HepG2 (cell line): ENCODE measurements at regions not wholly inside any gene's neighbourhood (a gene's known extent, or its start where the extent isn't known, plus 50 kb on each side); places are given as distances from the start of the nearest gene placed in this dataset.

Experiments used
- ATAC-seq: fragments of 200-7000 bp; cut with Tn5 transposase; 3 replicates; pipeline ENCODE4 v1.9.1; 2020; ENCODE audit warnings: mild to moderate bottlenecking, moderate library complexity
- BruUV-seq: library from RNA; stranded (reverse); fragments of 400-500 nt; replicated peaks from 2 replicates; lab custom pipeline; 2021; lab: Mats Ljungman, UMichigan
- CTCF ChIA-PET: fragments of 300-600 bp; formaldehyde crosslinking; extraction: SDS; loops from one replicate; lab custom pipeline; 2021; ENCODE audit warnings: low total read pairs, inconsistent platforms, low intra/inter-chr PET ratio; lab: Yijun Ruan, JAX
- POLR2A ChIA-PET: fragments of 350-600 bp; sonication (Branson Sonifier 250); formaldehyde crosslinking; loops from one replicate; lab custom pipeline; 2020; ENCODE audit warnings: antibody characterized with exemption, inconsistent platforms; lab: Yijun Ruan, JAX
- DNase-seq: peaks from one replicate; pipeline ENCODE4 v3.0.0-alpha.2; 2015; ENCODE audit warnings: low spot score
- FAIRE-seq: peaks from 3 replicates; lab custom pipeline; 2011; peaks lifted over from hg19 to GRCh38; lab: Jason Lieb, UNC
- H2AFZ ChIP-seq: one replicate; pipeline ENCODE4 v1.6.1; 2011; ENCODE audit warnings: low read length, inconsistent platforms
- H3K27ac ChIP-seq: fragments of 300-600 bp; 3 replicates; pipeline ENCODE4 v1.8.0; 2011; ENCODE audit warnings: mixed run types, mild to moderate bottlenecking, mixed read lengths, low read length, inconsistent platforms; ENCODE audit not compliant: insufficient read depth; ENCODE audit errors: extremely low read length
- H3K27me3 ChIP-seq, 2 experiments: fragments of 200-600 bp in 1 of 2; 2 replicates in 1 of 2; 3 replicates in 1 of 2; pipeline versions ENCODE4 v1.6.0 to v1.8.0; 2011; ENCODE audit warnings: low read length in 2 of 2, mild to moderate bottlenecking in 2 of 2, moderate library complexity in 2 of 2, inconsistent platforms in 1 of 2; ENCODE audit not compliant: insufficient read depth in 2 of 2, control insufficient read depth in 1 of 2
- H3K36me3 ChIP-seq, 2 experiments: fragments of 200-600 bp in 1 of 2; replicated peaks in 1 of 2; 2 replicates in 1 of 2; 3 replicates in 1 of 2; pipeline versions ENCODE4 v1.5.1 to v1.8.0; 2011; ENCODE audit warnings: low read length in 2 of 2, inconsistent platforms in 1 of 2; ENCODE audit not compliant: insufficient read depth in 2 of 2, control insufficient read depth in 1 of 2
- H3K4me1 ChIP-seq: 2 replicates; pipeline ENCODE4 v1.5.1; 2012; ENCODE audit warnings: low read length, inconsistent platforms; ENCODE audit not compliant: insufficient read depth
- H3K4me2 ChIP-seq: 2 replicates; pipeline ENCODE4 v1.6.0; 2011; ENCODE audit warnings: low read depth, low read length, inconsistent platforms
- H3K4me3 ChIP-seq, 3 experiments: fragments of 200-600 bp in 1 of 3; sonication (generic), shearing (Covaris generic) in 1 of 3; replicated peaks in 1 of 3; 2 replicates each; pipeline ENCODE4 v1.5.1; 2011 to 2016; ENCODE audit warnings: low read length in 3 of 3, inconsistent platforms in 2 of 3, low read depth in 2 of 3, mild to moderate bottlenecking in 2 of 3, control low read depth in 1 of 3, mixed read lengths in 1 of 3; ENCODE audit not compliant: insufficient read depth in 1 of 3
- H3K79me2 ChIP-seq: one replicate; pipeline ENCODE4 v1.6.1; 2011; ENCODE audit warnings: low read length, inconsistent platforms; ENCODE audit not compliant: insufficient read depth
- H3K9ac ChIP-seq: 2 replicates; pipeline ENCODE4 v1.6.0; 2011; ENCODE audit warnings: mild to moderate bottlenecking, low read depth, low read length, inconsistent platforms; ENCODE audit not compliant: insufficient read depth
- H3K9me3 ChIP-seq: 2 replicates; pipeline ENCODE4 v1.5.1; 2012; ENCODE audit warnings: mild to moderate bottlenecking, low read length
- H4K20me1 ChIP-seq: 2 replicates; pipeline ENCODE4 v1.6.0; 2011; ENCODE audit warnings: inconsistent platforms, mild to moderate bottlenecking, low read length, moderate library complexity; ENCODE audit not compliant: insufficient read depth
- CEBPB ChIP-seq: IDR thresholded peaks from 2 replicates; pipeline ENCODE4 v1.6.1; 2011; ENCODE audit warnings: low read depth, low read length, improper control_type of control experiment, borderline replicate concordance
- EP300 ChIP-seq, 3 experiments: sonication (generic) in 1 of 3; formaldehyde crosslinking in 1 of 3; IDR thresholded peaks; 2 replicates each; pipeline versions ENCODE4 v1.5.1 to v1.6.1; 2011 to 2020; ENCODE audit warnings: low read depth in 2 of 3, low read length in 2 of 3, borderline replicate concordance in 1 of 3, improper control_type of control experiment in 1 of 3, mild to moderate bottlenecking in 1 of 3, missing genetic modification reagents in 1 of 3, moderate library complexity in 1 of 3
- MIXL1 ChIP-seq: IDR thresholded peaks from 2 replicates; pipeline ENCODE4 v1.6.1; 2016
- PHF20 ChIP-seq: sonication (generic); formaldehyde crosslinking; IDR thresholded peaks from 2 replicates; pipeline ENCODE4 v1.5.0; 2020; ENCODE audit warnings: mild to moderate bottlenecking, missing genetic modification reagents
- SKI ChIP-seq: fragments of 450-650 bp; IDR thresholded peaks from one replicate; pipeline ENCODE4 v1.6.1; 2018; ENCODE audit warnings: mild to moderate bottlenecking; ENCODE audit not compliant: partially characterized antibody
- SRY ChIP-seq: sonication (generic); formaldehyde crosslinking; IDR thresholded peaks from 2 replicates; pipeline ENCODE4 v1.8.0; 2022; ENCODE audit warnings: mild to moderate bottlenecking, missing genetic modification reagents
- TOE1 ChIP-seq: sonication (generic); formaldehyde crosslinking; IDR thresholded peaks from 2 replicates; pipeline ENCODE4 v1.4.0; 2020; ENCODE audit warnings: mild to moderate bottlenecking, missing genetic modification reagents
- ZGPAT ChIP-seq: IDR thresholded peaks from 2 replicates; pipeline ENCODE4 v1.6.1; 2016; ENCODE audit warnings: mild to moderate bottlenecking
- ZNF414 ChIP-seq: sonication (generic); formaldehyde crosslinking; IDR thresholded peaks from 2 replicates; pipeline ENCODE4 v1.5.0; 2020; ENCODE audit warnings: missing genetic modification reagents
- ZNF512B ChIP-seq: sonication (generic); formaldehyde crosslinking; IDR thresholded peaks from 2 replicates; pipeline ENCODE4 v1.5.1; 2020; ENCODE audit warnings: missing genetic modification reagents, mild to moderate bottlenecking, borderline replicate concordance
- ZNF550 ChIP-seq: sonication (generic); formaldehyde crosslinking; IDR thresholded peaks from 2 replicates; pipeline ENCODE4 v1.4.0; 2020; ENCODE audit warnings: mild to moderate bottlenecking, missing genetic modification reagents, borderline replicate concordance
- ZNF784 ChIP-seq: sonication (generic); formaldehyde crosslinking; IDR thresholded peaks from 2 replicates; pipeline ENCODE4 v1.5.1; 2020; ENCODE audit warnings: missing genetic modification reagents, mild to moderate bottlenecking, borderline replicate concordance
- ZNF790 ChIP-seq: sonication (generic); formaldehyde crosslinking; IDR thresholded peaks from 2 replicates; pipeline ENCODE4 v1.8.0; 2022; ENCODE audit warnings: missing genetic modification reagents, mild to moderate bottlenecking, borderline replicate concordance
- ZSCAN12 ChIP-seq: sonication (generic); formaldehyde crosslinking; IDR thresholded peaks from 2 replicates; pipeline ENCODE4 v1.9.0; 2021; ENCODE audit warnings: mild to moderate bottlenecking, missing genetic modification reagents
- ZSCAN20 ChIP-seq: sonication (generic); formaldehyde crosslinking; IDR thresholded peaks from 2 replicates; pipeline ENCODE4 v1.4.0; 2020; ENCODE audit warnings: missing genetic modification reagents, mild to moderate bottlenecking, borderline replicate concordance
- ZSCAN5A ChIP-seq: sonication (generic); formaldehyde crosslinking; IDR thresholded peaks from 2 replicates; pipeline ENCODE4 v1.8.0; 2022; ENCODE audit warnings: mild to moderate bottlenecking, missing genetic modification reagents, borderline replicate concordance
- in situ Hi-C: cut with HindIII; loops from 2 replicates; pipeline ENCODE4 v1.10.0; 2017; ENCODE audit warnings: low pct_unique_long_range_greater_than_20kb; ENCODE audit not compliant: extremely low pct_ligation_motif_present
- intact Hi-C: fragments of 100-400 bp; cut with micrococcal nuclease; formaldehyde crosslinking; loops from one replicate; pipeline ENCODE4 v1.10.0; 2022; ENCODE audit not compliant: unreplicated experiment

GRCh38 chr6:72559067-72559466, 62.8 kb upstream of the KCNQ5 start:
- POLR2A ChIA-PET = no interaction called here
- ATAC-seq = no peak
- DNase-seq = no peak
- H2AFZ ChIP-seq = no peak overlapping the region
- in situ Hi-C loops = no loop called here
- H3K9me3 ChIP-seq = no peaks in the 10 kb centered on the region
- H3K27me3 ChIP-seq = no peaks in the 10 kb centered on the region
- BruUV-seq = no TSS peak
- H3K36me3 ChIP-seq = no peaks in the 10 kb centered on the region
- no peak overlapping the region for H3K4me2 ChIP-seq
- H3K79me2 ChIP-seq = no peaks in the 10 kb centered on the region
- no peak overlapping the region for H3K4me3 ChIP-seq
- no peak for TF ChIP-seq SKI
- no peak for TF ChIP-seq ZSCAN20 (CRISPR knock-in tag)
- TF ChIP-seq PHF20 (CRISPR knock-in tag) = no peak
- no peak for TF ChIP-seq ZNF550 (CRISPR knock-in tag)
- no peak for TF ChIP-seq ZNF512B (CRISPR knock-in tag)
- no peak for TF ChIP-seq CEBPB
- no peak for TF ChIP-seq ZNF414
- no peak for TF ChIP-seq ZNF790 (CRISPR knock-in tag)
- TF ChIP-seq ZSCAN5A = no peak
- no peak for TF ChIP-seq ZNF784 (CRISPR knock-in tag)
- no peak for TF ChIP-seq EP300 (IDR thresholded peaks at IDR 0.05; ENCODE audit: low read depth in 2 of 2, low read length in 2 of 2)
- no peak for TF ChIP-seq EP300 (CRISPR knock-in tag; IDR thresholded peaks at IDR 0.05; ENCODE audit: borderline replicate concordance)
- no peak for TF ChIP-seq SRY (CRISPR knock-in tag)
- no peak for TF ChIP-seq MIXL1 (CRISPR knock-in tag)
- TF ChIP-seq ZSCAN12 (CRISPR knock-in tag) = no peak
- TF ChIP-seq TOE1 (CRISPR knock-in tag) = no peak
- TF ChIP-seq ZGPAT = no peak
- TF ChIP-seq, all 625 proteins: peak for 0
- no peak for FAIRE-seq
- Histone ChIP-seq H3K27ac (no peak overlapping the region), H3K9ac (no peak overlapping the region), H3K4me1 (no peaks in the 10 kb centered on the region), H4K20me1 (no peaks in the 10 kb centered on the region)
- intact Hi-C loops = no loop called here
- CTCF ChIA-PET = no interaction called here
